GM21390 (cell line): ENCODE measurements at regions not wholly inside any gene's neighbourhood (a gene's known extent, or its start where the extent isn't known, plus 50 kb on each side); places are given as distances from the start of the nearest gene placed in this dataset.
A peak's percentile ranks its signal among the peaks of the same experiment; 100 is the strongest.

Experiments
- ATAC-seq: cut with Tn5 transposase; IDR thresholded peaks from one replicate; pipeline ENCODE4 v1.9.1; 2021; ENCODE audit not compliant: unreplicated experiment

DNA sequence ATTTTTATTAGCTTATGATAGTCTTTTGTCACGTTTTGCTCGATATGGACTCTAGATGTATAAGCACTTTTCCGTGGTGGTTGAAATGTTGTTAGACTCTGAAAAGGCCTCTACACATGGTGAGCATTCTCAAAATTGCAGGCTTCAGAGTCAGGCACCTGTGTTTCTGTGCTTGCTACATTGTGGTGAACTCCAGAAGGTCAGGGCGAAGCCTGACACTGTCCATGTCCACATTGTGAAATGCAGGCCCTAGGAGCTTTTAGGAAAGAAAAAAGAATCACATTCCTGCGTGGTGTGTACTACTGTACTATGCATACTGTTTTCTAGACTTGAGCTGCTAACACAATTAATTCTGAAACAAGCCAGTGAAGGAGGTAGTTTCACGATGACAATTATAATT is 86.3 kb downstream of the HS3ST1 start:
- ATAC-seq = no peak

- ATAC-seq = peak; percentile 64
These were observed 87.2 kb downstream of the HS3ST1 start for GRCh38 chr4:11341337-11342043.

GRCh38 chr4:11338956-11339782 is 89.5 kb downstream of the HS3ST1 start:
- no peak for ATAC-seq

- ATAC-seq = no peak
These were observed 91.4 kb downstream of the HS3ST1 start for GRCh38 chr4:11337287-11337686.

GRCh38 chr4:11336435-11336834 is 92.3 kb downstream of the HS3ST1 start:
- no peak for ATAC-seq

- ATAC-seq = no peak
These were observed 93.8 kb downstream of the HS3ST1 start for GRCh38 chr4:11334887-11335286.

DNA sequence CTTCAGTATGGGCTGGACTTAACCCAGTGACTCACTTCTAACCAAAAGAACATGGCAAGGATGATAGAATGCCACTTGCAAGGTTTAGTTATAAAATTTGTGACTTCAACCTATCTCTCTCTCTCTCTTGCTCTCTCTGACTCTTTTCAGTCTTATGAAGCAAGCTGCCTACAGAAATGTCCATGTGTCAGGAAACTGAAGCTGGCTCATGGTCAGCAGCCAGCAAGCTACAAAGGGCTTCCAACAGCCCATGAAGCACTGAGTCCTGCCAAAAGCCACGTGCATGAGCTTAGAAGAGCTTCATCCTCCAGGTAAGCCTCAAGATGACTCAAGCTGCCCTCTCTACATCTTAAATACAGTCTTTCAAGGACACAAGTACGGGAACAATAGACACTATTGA is 100.3 kb downstream of the HS3ST1 start:
- ATAC-seq = no peak

DNA sequence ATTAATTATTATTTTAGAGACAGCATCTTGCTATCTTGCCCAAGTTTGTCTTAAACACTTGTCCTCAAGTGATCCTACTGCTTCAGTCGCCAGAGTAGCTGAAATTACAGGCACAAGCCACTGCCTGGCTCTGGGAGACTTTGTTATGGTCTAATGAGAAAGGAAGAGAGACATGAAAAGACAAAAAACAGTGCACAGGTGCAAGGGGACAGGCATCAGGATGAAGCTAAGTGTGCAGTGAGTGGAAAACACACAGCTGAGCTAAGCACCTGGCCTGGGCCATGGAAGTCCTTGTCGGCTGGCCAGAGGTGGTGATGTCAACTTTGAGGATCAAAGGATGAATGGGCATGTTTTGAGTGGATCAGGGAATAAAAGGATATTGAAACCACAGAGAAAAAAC is 102.7 kb downstream of the HS3ST1 start:
- no peak for ATAC-seq

DNA sequence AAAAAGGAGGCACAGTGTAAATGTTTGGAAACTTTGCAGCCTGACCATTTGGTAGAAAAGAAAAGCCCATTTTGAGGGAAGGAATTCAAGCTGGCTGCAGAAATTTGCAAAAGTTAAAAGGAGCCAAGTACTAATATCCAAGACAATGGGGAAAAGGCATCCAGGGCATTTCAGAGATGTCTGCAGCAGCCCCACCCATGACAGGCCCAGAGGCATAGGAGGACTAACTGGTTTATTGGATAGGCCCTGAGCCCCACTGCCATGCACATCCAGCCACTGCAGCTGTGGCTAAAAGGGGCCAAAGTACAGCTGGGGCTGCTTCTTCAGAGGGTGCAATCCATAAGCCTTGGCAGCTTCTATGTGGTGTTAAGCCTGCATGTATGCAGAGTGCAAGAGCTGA is 104.9 kb downstream of the HS3ST1 start:
- no peak for ATAC-seq

DNA sequence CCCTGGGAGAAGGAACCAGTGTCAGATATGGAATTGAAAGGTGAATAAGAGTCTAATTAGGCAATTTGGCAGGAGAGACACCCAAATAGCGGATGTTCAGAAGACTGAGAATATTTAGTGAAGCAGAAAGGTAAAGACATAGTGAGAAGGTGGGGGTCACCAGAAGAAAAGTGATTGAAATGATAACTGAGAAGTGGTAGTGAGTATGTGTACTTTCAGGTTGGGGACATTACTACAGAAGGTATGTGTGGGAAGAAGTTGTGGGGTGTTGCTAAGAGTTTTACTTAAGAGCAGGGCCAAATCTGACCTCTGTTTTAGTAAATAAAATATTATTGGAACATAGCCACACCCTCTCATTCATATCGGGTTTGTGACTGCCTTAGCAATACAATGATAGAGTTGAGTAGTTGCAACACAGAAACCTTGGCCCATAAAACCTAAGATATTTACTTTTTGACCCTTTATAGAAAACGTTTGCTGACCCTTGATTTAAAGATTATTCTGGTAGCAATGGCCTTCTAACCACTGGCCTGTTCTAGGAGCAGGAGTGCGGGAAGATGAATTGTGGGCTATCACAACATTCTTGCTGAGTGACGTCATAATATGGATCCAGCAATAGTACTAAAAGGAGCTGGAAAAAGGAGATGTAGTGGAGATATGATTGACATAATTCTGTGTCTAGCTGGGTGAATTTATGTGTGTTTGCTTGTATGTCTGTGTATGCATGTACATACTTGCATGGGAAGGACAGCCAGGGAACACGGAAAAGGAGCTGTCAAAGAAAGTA is 115.3 kb downstream of the HS3ST1 start:
- ATAC-seq = no peak

GRCh38 chr4:11312389-11312788 is 116.3 kb downstream of the HS3ST1 start:
- ATAC-seq = no peak

GRCh38 chr4:11301075-11301660 is 127.5 kb downstream of the HS3ST1 start:
- no peak for ATAC-seq

- no peak for ATAC-seq
These were observed 128.9 kb downstream of the HS3ST1 start for GRCh38 chr4:11299836-11300235.

DNA sequence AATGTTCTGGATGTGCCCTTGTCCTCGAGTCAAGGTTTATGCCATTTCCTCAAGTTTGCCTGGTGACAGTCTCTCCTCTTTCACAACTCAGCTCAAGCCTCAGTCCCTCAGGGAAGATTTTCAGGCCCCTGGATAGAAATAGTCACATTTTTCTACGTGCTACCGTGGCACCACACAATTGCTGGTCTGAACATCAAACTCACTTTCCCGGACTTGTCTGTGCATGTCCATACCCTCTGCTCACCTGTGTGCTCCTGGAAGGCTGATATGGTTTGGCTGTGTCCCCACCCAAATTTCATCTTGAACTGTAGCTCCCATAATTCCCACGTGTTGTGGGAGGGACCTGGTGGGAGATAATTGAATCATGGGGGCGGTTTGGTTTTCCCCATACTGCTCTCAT is 129.7 kb downstream of the HS3ST1 start:
- no peak for ATAC-seq

DNA sequence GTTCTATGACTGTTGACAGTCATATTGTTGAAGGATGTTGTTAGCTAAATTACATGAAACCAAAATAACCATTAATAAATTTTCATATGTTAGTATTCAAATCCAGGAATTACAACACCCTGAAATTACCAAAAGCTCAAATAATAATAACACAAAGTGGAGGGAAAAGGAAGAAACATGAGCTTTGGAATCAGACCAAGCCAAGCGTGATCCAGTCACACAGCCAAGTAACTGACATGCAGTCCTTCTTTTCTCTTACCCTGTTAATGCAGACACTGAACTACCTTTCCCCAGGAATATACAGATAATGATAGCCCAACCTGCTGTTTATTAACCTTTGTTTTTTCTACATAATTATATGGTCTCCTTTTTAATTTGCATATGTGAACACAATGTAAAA is 130.2 kb downstream of the HS3ST1 start:
- ATAC-seq = no peak

GRCh38 chr4:11297627-11298026 is 131.1 kb downstream of the HS3ST1 start:
- peak; percentile 55 for ATAC-seq

DNA sequence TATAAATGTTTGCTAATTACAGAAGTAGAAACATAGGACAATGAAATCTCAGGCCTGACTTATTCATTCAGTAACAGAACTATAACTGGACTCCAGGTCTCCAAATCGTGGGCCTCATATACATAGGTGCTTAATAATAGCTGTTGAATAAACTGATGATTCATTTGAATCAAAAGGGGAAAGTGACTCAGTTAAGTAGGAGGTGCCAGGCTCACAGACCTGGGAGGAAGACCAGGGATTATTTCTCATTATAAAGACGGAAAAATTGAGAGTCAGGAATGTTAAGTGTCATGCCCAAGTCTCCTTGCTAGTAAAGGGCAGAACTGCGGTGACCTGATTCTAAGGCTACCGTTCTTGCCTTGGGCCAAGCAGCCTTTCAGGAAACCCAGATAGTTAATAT is 131.5 kb downstream of the HS3ST1 start:
- peak; percentile 13 for ATAC-seq

GRCh38 chr4:11293866-11294265 is 134.8 kb downstream of the HS3ST1 start:
- ATAC-seq = no peak

- ATAC-seq = no peak
These were observed 141.6 kb downstream of the HS3ST1 start for GRCh38 chr4:11287055-11287454.

- ATAC-seq = peak; percentile 72
These were observed 142.2 kb downstream of the HS3ST1 start for GRCh38 chr4:11286533-11286932.

- no peak for ATAC-seq
These were observed 147.0 kb downstream of the HS3ST1 start for GRCh38 chr4:11281720-11282119.
